NCI-H1436 treated with DMSO at 0.1 percent for 48 hours (cell line): ENCODE measurements at regions not wholly inside any gene's neighbourhood (a gene's known extent, or its start where the extent isn't known, plus 50 kb on each side); places are given as distances from the start of the nearest gene placed in this dataset.
"Not testable (repeated sequence)": the region's sequence is repeated elsewhere in the genome, so short reads cannot be mapped to it uniquely, and the experiment has no call there.

Experiments used
- DNase-seq: peaks from one replicate; lab custom pipeline; 2025; lab: John Stamatoyannopoulos, UW

GRCh38 chr6:27136978-27137814 is 110.3 kb upstream of the PRSS16 start:
- no peak for DNase-seq

DNA sequence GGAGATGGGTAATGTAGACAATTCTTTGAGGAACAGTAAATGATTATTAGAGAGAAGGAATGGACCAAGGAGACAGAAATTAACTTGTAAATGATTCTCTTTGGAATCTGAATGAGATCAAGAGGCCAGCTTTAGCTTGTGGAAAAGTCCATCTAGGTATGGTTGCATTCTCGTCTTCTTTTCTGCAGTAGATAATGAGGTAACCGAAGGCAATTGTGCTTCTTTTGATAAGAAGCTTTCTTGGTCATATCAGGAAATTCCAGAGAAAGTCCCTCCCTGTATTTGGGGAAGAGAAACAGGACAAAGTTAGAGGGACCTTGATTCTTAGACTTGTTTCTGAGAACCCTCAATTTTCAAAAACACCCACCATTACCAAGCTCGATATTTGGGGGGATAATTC is 109.1 kb upstream of the PRSS16 start:
- no peak for DNase-seq

DNA sequence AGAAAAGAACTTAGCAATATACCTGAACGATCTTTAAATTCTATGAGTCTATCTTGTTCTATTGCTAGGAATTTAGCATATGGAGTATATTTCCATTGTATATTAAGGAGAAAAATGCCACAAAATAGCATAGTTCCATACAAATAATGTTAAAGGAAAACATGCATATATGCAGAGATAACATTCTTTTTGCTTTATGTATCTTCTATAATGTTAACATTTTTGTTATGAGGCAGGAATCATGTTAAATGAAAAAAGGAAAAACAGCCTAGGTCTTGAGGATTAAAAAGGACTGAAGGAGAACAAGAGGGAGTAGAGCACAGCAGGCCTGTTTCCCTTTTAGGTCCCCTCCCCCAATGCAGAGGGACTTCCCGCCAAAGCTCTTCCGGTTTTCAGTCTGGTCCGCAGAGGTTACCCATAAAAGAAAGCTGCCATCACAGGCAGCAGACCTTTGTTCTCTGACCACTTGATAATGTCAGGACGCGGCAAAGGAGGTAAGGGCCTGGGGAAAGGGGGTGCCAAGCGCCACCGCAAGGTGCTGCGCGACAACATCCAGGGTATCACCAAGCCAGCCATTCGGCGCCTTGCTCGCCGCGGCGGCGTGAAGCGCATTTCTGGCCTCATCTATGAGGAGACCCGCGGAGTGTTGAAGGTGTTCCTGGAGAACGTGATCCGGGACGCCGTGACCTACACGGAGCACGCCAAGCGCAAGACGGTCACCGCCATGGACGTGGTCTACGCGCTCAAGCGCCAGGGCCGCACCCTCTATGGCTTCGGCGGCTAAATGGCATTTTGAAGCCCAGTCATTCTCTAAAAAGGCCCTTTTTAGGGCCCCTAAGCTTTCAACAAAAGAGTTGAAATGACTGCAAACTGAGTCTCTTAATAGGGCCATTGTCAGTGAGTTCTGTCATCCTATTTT is 108.4 kb upstream of the PRSS16 start:
- DNase-seq = no peak

DNA sequence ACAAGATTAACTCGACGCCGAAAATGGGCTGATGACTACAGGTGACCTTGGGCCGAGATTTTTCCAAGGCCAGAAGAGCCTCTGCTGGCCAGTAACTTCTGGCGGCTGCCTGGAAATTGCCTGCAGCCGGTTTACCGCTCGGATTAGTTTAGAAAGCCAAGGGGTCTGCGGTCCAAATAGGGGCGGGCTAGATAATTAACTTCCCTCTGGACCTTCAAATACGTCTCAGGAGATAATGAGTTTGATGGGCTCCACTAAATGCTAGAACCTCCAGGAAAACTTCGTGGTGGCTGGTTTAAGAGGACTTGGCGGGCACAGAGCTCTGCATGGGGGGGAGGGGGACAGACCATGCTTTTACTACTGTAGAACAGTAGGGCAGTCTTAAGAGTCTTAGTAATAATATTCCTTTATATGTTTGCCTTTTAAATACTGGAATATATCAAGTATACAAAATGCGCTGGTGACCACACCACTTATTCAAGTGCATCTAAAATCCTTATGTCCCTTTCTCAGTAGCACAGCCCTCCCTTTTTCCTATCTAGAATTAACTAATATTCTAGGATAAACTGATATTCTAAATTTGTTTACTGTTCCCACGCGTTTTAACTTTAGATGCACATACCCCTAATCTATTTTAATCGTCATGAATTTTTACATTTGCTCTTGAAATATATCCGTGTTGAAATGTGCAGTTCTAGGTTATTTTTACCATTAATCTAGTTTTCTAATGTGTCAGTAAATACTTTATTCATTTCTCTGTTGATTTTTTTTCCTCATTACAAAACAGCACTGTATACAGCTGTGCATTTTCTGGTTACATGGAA is 107.5 kb upstream of the PRSS16 start:
- no peak for DNase-seq

- no peak for DNase-seq
Observed at GRCh38 chr6:27140999-27141528, 106.4 kb upstream of the PRSS16 start.

DNA sequence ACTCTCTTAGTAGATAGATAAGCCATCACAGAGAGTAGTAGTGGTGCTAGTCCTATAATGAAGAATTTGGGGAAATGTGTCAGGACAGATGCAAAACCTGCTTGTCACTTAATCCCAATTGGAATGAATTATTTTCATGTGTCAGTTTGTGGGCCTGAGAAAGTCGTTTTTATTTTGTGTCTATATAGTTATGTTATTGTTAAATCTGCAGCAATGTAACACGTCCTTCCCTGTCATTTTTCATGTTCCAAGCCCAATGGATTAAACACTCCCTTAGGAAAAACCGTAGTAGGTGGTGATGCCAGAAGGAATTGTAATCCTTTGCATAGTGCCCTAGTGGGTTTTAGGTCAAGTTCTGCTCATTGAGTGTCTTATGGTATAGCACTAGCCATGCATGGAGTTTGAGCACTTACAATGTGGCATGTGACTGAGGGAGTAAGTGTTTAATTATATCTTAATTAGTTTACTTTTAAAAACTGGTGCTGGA is 105.9 kb upstream of the PRSS16 start:
- DNase-seq = no peak

GRCh38 chr6:27143020-27143388 is 104.5 kb upstream of the PRSS16 start:
- not testable (repeated sequence) for DNase-seq

DNA sequence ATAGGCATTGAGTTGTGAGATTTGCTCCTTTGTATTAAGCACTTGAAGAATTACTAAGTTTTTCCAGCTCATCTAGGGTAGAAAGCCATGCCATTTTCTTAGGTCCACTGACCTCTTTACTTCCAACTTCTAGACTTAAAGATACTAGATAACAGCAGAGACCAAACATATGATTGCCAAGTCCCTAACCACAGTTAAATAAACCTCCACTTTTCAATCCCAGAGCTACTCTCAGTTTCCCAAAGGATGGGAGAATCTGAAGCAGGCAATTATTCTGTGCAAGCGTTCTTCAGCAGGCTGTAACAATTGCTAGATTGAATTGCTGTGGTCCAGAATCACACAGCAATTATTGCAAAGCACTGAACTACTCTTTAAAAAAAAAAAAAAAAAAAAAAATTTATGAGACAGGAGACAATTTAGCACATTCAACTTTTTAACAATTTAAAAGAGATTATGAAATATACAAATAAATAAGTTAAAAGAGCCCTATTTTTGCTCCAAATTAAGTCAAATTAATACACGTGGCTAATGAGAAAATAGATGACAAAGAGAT is 104.0 kb upstream of the PRSS16 start:
- DNase-seq = no peak

DNA sequence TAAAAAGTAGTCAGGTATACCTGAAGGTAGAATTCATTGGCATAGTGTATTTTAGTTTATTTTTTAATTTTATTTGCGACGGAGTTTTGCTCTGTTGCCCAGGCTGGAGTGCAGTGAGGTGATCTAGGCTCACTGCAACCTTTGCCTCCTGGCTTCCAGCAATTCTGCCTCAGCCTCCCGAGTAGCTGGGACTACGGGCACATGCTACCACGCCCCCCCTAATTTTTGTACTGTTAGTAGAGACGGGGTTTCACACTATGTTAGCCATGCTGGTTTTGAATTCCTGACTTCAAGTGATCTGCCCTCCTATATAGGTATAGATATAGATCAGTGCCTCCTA is 102.8 kb upstream of the PRSS16 start:
- DNase-seq = no peak

GRCh38 chr6:27145731-27146455 is 101.6 kb upstream of the PRSS16 start:
- peak; percentile 89 for DNase-seq

DNA sequence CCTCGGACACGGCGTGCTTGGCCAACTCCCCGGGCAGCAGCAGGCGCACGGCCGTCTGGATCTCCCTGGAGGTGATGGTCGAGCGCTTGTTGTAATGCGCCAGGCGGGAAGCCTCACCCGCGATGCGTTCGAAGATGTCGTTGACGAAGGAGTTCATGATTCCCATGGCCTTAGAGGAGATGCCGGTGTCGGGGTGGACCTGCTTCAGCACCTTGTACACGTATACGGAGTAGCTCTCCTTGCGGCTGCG is 101.1 kb upstream of the PRSS16 start:
- DNase-seq = not testable (repeated sequence)

- peak; percentile 99 for DNase-seq
Observed at GRCh38 chr6:27146706-27147505, 100.6 kb upstream of the PRSS16 start.

GRCh38 chr6:27148404-27148795 is 99.1 kb upstream of the PRSS16 start:
- no peak for DNase-seq

DNA sequence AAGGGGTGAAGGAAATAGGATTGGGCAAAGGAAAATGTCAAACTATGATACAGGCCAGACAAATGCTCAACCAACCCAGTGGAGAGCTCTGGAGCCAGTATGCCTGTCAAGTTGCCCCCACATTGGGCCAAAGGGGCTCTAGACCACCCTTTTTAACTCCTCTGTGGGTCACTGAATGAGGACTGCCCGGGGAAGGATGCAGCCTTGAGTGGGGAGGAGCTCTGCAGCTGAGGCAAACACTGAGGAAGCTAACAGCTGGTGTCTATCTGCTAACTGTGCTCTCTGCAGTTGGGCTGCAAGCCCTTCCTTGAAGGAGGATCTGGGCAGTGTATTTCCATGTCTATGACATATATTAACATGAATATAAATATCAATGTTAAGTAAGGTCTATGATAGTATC is 98.4 kb upstream of the PRSS16 start:
- no peak for DNase-seq

DNA sequence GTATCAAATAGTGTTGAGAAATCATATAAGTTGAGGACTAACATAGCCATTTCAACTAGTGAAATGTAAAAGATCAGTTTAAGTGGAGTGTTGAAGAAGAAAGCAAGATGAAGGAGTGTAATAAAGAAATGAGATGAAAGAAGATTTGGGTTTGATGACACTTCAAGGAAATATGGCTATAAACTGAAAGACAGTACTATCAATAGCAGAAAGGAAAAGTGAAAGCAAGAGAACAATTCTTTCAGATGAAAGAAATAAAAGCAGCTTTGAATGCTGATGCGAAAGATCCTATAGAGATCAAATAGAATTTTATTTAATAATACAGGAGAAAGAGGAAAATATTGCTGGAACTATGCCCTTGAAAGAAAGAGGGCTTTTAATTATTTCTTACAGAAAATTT is 92.8 kb upstream of the PRSS16 start:
- no peak for DNase-seq

DNA sequence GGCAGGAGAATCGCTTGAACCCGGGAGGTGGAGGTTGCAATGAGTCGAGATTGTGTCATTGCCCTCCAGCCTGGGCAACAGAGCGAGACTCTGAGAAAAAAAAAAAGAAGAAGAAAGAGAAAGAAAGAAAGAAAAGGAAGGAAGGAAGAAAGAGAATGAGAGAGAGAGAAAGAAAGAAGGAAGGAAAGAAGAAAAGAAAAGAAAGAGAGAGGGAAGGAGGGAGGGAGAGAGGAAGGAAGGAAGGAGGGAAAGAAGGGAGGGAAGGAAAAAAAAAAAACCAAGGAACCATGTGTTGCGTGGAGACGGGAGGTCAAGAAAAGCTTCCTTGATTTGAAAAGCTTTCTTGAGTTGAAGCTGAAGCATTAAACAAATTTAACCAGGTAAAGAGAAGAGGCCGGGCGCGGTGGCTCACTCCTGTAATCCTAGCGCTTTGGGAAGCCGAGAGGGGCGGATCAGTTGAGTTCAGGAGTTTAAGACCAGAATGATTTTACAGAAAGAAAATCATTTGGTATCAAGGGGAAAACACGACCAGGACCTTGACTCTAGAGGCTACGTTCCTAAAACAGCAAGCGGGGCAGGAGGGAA is 90.5 kb upstream of the PRSS16 start:
- no peak for DNase-seq

GRCh38 chr6:27157459-27158315 is 89.8 kb upstream of the PRSS16 start:
- peak; percentile 63 for DNase-seq

- no peak for DNase-seq
Observed at GRCh38 chr6:27158316-27158643, 89.2 kb upstream of the PRSS16 start.

GRCh38 chr6:27159725-27160124 is 87.8 kb upstream of the PRSS16 start:
- no peak for DNase-seq
